B cell (primary cell): ENCODE measurements at regions not wholly inside any gene's neighbourhood (a gene's known extent, or its start where the extent isn't known, plus 50 kb on each side); places are given as distances from the start of the nearest gene placed in this dataset.

ENCODE experiments used
- EZH2 ChIP-seq: IDR thresholded peaks from 2 replicates; pipeline ENCODE4 v1.6.1; 2012; ENCODE audit warnings: borderline replicate concordance, low read depth, mild to moderate bottlenecking, moderate library complexity, low read length; ENCODE audit not compliant: insufficient read depth, poor library complexity, severe bottlenecking
- TF ChIP-seq, protein P1 (sequence below): fragments of 200-600 bp; IDR thresholded peaks from one replicate; pipeline ENCODE4 v1.8.0; 2022; ENCODE audit warnings: antibody characterized with exemption, mild to moderate bottlenecking

DNA sequence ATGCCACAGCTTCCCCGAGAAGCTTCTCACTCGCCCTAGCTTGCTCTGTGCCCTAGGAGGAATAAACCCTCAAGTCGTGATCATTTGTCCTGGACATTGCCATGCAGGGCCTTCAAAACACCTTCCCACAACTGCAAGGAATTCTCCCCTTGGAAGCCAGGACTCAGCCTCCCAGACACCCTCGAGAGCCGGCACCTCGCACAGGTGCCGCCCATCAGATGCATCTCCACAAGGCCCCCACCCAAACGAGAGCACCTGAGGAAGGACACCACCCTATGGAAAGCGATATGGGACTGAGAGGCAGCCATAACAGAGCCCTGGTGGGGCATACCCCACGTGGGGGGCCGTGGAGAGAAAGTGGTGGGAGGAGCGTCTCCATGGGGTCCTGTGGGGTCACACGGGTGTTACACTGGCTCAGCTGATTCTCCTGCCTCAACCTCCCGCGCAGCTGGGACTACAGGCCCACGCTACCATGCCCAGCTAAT is 77.6 kb upstream of the FOXK1 start:
- TF ChIP-seq, protein P1, sequence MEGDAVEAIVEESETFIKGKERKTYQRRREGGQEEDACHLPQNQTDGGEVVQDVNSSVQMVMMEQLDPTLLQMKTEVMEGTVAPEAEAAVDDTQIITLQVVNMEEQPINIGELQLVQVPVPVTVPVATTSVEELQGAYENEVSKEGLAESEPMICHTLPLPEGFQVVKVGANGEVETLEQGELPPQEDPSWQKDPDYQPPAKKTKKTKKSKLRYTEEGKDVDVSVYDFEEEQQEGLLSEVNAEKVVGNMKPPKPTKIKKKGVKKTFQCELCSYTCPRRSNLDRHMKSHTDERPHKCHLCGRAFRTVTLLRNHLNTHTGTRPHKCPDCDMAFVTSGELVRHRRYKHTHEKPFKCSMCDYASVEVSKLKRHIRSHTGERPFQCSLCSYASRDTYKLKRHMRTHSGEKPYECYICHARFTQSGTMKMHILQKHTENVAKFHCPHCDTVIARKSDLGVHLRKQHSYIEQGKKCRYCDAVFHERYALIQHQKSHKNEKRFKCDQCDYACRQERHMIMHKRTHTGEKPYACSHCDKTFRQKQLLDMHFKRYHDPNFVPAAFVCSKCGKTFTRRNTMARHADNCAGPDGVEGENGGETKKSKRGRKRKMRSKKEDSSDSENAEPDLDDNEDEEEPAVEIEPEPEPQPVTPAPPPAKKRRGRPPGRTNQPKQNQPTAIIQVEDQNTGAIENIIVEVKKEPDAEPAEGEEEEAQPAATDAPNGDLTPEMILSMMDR, result no peak
- no peak for TF ChIP-seq EZH2
